ENCODE measurements at regions not wholly inside any gene's neighbourhood (a gene's known extent, or its start where the extent isn't known, plus 50 kb on each side); places are given as distances from the start of the nearest gene placed in this dataset.

- Histone ChIP-seq H3K4me2 (ENCODE audit: insufficient read depth, insufficient read length, low read length) (no peak overlapping the region), H2AFZ (ENCODE audit: low read length) (no peak overlapping the region), H4K20me1 (ENCODE audit: control insufficient read depth, insufficient read depth, insufficient read length) (no peaks in the 10 kb centered on the region), H3K14ac (ENCODE audit: insufficient read depth, low read length) (no peak overlapping the region), H4K5ac (ENCODE audit: insufficient read length, low read depth, low read length) (no peak overlapping the region), H3K79me1 (ENCODE audit: insufficient read depth, low read depth, low read length, poor library complexity, severe bottlenecking) (no peaks in the 10 kb centered on the region), H2BK120ac (ENCODE audit: low read depth, low read length, poor library complexity, severe bottlenecking) (no peak overlapping the region), H2BK5ac (ENCODE audit: insufficient read length, low read length) (no peak overlapping the region), H3K18ac (ENCODE audit: insufficient read length, low read depth, low read length) (no peak overlapping the region), H3K79me2 (ENCODE audit: insufficient read depth, low read length) (no peaks in the 10 kb centered on the region), H2BK20ac (ENCODE audit: low read depth, low read length, poor library complexity, severe bottlenecking) (no peak overlapping the region), H3K4ac (ENCODE audit: low read depth, low read length) (no peak overlapping the region), H3K9me3 (ENCODE audit: control insufficient read depth, low read depth, low read length) (no peaks in the 10 kb centered on the region), H4K91ac (ENCODE audit: insufficient read length, low read depth, low read length) (no peak overlapping the region), H3K23me2 (ENCODE audit: insufficient read length, low read depth, low read length, poor library complexity, severe bottlenecking) (no peaks in the 10 kb centered on the region), H2AK5ac (ENCODE audit: insufficient read length, low read length) (no peak overlapping the region), H4K8ac (replicated peaks; ENCODE audit: insufficient read length, low read depth, low read length) (no peak overlapping the region), H2BK15ac (ENCODE audit: low read depth, low read length) (no peak overlapping the region), H3K27ac (ENCODE audit: insufficient read length, low read depth, low read length) (no peak overlapping the region), H3K23ac (ENCODE audit: insufficient read length, low read depth, low read length) (no peak overlapping the region), H2BK12ac (ENCODE audit: insufficient read length, low read depth, low read length) (no peak overlapping the region), H3K9ac (ENCODE audit: extremely low read depth, insufficient read length, low read length) (no peak overlapping the region), H3K4me1 (ENCODE audit: insufficient read depth, low read length) (no peaks in the 10 kb centered on the region), H3K56ac (ENCODE audit: insufficient read length, low read depth, low read length) (no peak overlapping the region), H3T11ph (ENCODE audit: low read length) (no peak overlapping the region), H3K27me3 (ENCODE audit: insufficient read depth, low read length) (no peaks in the 10 kb centered on the region)
- TF ChIP-seq, protein P1, sequence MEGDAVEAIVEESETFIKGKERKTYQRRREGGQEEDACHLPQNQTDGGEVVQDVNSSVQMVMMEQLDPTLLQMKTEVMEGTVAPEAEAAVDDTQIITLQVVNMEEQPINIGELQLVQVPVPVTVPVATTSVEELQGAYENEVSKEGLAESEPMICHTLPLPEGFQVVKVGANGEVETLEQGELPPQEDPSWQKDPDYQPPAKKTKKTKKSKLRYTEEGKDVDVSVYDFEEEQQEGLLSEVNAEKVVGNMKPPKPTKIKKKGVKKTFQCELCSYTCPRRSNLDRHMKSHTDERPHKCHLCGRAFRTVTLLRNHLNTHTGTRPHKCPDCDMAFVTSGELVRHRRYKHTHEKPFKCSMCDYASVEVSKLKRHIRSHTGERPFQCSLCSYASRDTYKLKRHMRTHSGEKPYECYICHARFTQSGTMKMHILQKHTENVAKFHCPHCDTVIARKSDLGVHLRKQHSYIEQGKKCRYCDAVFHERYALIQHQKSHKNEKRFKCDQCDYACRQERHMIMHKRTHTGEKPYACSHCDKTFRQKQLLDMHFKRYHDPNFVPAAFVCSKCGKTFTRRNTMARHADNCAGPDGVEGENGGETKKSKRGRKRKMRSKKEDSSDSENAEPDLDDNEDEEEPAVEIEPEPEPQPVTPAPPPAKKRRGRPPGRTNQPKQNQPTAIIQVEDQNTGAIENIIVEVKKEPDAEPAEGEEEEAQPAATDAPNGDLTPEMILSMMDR (conservative IDR thresholded peaks at IDR 0.05), result no peak
- H3K4me3 Mint-ChIP-seq, result no peak overlapping the region
- no peaks in the 10 kb centered on the region for H3K4me1 Mint-ChIP-seq
- no peak overlapping the region for H3K27ac Mint-ChIP-seq
- H3K27me3 Mint-ChIP-seq (ENCODE audit: low read depth), result no peaks in the 10 kb centered on the region
- DNase-seq, result no peak
- no peaks in the 10 kb centered on the region for H3K36me3 Mint-ChIP-seq (ENCODE audit: insufficient read depth in 1 of 3, low read depth in 3 of 3)
- H3K9me3 Mint-ChIP-seq, result no peaks in the 10 kb centered on the region
Observed at GRCh38 chr2:138381373-138381772, 120.2 kb upstream of the SPOPL start.

Measured in H9 (cell line).